ENCODE measurements at regions not wholly inside any gene's neighbourhood (a gene's known extent, or its start where the extent isn't known, plus 50 kb on each side); places are given as distances from the start of the nearest gene placed in this dataset.
"Not testable (repeated sequence)": the region's sequence is repeated elsewhere in the genome, so short reads cannot be mapped to it uniquely, and the experiment has no call there.

DNA sequence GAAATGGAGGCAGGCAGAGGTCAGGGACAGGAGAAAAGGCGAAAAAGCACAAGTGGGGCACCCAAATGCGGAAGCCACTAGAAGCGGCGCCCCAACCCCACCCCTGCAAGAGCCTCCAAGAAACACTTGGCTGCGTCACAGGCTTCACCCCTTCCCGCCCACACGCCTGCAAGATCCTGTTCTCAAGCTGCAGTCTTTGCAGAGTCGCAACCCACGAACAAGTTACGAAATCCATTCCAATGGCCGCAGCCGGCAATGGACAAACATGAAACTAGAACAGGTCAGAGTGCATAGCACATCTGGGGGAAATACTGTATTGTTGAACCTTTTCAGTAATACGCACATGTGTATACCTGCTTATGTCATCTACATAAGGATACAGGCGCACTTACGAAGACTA, 103.6 kb downstream of the PSMG1 start:
- no peak for DNase-seq

DNA sequence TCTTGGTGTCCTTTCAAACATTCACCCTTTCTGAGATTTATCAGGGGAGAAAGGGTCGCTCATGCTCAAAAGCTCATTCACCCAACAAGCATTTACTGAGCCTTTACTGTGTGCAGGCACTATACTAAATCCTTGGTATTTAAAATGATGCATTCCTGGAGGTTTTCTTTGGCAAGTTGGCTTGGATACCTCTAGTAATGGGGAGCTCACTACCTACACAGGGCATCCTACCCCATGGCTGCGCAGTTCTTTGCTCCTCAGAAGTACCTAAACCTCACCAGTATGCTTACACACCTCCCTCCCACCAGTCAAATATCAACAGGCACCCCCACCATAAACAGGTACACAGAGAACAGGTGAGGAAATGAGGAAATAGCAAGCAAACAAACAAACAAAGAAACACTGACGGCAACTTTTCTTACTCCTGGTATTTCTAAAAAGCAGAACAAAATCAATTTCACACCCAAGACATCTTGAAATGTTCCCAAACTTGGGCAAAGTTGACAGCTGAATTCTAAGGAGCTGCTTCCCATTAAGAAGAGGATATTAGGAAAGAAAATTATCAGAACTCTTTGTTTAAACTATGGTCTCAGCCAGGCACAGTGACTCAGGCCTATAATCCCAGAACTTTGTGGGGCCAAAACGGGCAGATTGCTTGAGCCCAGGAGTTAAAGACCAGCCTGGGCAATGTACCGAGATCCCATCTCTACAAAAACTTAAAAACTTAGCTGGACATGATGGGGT, 104.8 kb downstream of the PSMG1 start:
- DNase-seq = no peak

DNA sequence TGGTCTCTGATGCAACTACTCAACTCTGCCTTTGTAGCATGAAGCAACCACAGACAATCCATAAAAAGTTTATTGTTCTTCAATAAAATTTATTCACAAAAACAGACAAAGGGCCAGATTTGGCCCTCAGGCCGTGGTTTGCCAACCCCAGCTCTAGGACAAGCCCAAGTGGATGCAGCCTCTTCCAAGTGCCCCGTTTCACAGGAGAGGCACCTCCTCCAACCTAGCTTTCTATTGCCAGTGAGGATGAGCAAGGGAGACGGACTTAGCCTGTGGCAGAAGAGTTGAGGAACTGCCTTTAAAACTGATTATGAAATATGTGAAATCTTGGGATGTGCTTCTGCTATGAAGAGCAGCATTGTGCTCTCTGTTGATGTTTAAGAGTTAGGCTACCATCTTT, 105.4 kb downstream of the PSMG1 start:
- DNase-seq = no peak

DNA sequence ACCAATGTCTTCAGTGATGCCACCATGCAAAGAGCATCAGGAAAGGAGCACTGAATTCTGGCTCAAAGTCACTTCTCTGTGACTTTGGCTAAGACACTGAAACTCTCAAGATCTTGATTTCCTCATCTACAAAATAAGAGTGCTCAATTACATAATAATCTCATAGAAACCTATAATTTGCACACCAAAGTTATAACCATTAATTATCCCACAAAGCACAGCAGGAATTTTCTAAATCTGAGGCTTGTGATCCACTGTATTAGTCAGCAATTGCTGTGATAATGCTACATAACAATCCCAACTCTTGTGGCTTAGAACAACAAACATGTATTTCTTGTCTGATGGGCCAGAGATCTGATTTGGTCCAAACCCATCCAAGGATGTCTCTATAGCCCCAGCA, 108.7 kb downstream of the PSMG1 start:
- DNase-seq = no peak

DNA sequence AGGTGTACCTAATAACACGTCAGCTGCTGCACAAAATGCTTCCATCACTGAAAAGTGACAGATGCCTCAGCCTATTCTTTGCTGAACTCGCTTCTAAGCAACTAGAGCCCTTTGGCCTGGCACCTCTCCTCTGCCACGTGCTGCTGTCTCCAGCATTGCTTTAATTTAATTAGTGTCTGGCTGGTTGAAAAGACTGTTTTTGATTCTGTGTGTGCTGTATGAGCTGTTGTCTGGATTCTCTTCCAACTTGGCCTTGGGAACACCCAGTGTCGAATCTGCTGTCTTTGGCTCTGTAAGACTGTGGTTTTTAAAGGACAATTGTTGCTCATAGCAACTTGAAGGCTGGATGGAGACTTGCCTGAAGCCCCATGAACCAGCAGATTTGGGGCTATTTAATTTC, 109.5 kb downstream of the PSMG1 start:
- no peak for DNase-seq

DNA sequence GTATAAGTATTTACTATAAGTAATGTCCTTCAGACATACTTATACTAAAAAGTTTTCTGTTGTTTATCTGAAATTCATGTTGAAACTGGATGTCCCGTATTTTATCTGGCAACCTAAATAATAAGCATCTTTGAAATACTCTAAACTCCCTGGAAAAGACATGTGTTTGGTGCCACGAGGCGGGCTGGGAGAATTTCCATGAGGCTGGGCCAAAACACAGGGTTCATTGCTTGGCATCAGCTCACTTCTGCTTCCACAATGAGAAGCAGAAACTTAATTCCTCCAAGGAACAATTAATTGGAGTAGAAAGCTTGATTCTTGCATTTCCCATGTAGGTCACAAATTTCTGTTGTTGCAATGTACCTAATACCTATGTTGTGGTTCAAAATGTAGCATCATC, 110.2 kb downstream of the PSMG1 start:
- no peak for DNase-seq

DNA sequence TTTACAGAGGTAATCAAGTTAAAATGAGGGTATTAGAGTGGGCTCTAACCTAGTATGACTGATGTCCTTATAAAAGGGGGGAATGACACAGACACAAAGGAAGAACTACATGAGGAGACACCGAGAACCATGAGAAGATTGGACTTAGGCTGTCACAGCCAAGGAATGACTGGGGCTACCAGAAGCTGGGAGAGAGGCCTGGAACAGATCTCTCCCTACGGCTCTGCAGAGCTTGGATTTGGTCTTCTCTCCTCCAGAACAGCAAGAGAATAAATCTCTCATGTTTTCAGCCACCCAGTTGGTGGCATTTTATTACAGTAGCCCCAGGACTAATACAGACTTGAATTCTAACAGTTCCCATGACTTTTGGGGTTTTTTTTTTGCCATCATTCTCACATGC, 110.8 kb downstream of the PSMG1 start:
- DNase-seq = no peak

DNA sequence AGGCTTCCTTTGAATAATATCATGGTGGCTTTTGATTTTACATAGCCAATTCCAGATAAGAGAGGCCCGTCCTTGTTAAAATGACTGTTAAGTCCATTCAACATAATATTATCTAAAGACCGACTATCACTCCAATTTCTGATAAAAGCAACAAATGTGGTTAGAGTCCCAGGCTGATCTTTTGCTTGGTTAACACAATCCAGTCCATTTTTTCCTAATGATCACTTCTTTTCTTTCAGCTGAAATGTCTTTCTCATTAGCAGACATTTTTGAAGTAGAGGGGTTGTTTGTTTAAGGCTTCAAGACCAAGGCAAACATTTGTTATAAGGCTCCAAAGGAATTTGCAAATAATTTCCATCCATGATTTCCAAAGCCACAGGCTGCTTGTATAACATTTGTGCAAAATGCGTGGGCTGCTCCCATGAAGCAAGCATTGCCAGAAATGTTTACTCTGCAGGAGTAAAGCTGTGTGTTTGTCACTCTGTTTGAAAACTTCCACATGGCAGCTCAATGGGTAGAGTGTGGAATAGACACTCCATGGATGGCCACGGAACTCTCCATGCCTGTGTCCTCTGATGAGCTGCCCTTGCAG, 111.5 kb downstream of the PSMG1 start:
- no peak for DNase-seq

DNA sequence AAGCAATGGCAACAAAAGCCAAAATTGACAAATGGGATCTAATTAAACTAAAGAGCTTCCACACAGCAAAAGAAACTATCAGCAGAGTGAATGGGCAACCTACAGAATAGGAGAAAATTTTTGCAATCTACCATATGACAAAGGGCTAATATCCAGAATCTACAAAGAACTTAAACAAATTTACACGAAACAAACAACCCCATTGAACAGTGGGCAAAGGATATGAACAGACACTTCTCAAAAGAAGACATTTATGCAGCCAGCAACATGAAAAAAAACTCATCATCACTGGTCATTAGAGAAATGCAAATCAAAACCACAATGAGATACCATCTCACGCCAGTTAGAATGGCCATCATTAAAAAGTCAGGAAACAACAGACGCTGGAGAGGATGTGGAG, 113.4 kb downstream of the PSMG1 start:
- not testable (repeated sequence) for DNase-seq

DNA sequence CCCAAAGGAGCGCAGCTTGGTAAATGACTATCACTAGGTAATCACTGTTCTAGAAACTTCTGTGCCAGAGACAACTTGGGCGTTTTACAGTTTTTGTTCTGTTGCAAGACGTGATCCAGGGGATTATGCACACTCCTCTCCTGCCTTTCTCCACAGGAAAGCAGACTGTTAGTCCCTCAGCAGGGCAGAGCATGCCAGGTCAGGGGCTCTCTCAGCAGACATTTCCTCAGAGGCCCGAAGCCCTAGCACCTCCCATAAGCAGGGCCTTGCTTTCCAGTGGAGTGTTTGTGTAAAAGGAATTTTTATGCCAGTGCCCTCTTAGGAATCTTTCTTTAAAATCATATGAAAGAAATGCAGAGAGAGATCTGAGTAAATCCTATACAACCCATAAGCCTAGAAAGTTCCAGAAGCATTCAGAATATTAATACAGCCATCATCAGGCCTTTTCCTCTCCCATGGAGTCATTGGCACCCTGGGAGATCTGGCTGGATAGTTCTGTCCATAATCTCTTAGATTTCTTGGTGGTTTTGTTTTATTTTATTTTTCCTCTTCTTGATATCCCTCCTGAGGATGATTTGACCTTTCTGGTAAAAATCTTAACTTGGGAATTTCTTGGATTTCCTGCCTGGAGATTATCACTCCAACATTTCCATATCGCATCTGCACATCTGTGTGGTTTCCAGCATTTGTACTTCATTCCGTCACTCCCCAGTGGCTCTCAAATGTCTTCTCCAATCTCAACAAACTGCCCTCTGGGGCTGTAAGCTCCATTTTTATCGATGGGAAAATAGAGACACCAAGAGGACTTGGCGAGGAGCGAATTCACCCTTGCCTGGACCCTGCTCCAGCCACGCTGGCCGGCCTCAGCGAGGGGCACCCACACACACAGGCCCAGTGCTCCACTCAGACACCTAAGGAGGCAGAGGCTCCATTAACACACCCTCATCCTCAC, 116.1 kb downstream of the PSMG1 start:
- no peak for DNase-seq

DNA sequence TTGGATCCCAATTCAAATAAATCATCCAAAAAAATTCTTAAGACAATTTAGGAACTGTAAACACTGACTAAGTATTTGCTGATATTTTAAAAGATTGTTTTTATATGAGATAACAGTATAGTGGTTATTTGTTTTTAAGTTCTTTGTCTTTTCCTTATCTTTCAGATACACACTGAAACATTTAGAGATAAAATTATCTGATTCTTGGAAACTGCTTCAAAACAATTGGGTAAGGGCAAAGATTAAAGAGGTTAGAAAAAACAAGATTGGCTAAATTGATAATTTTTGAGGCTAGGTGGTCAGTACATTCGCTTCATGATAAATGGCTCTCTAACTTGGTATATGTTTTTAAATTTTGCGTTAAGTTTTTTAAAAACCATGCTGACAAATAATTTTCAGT, 117.3 kb downstream of the PSMG1 start:
- DNase-seq = no peak

DNA sequence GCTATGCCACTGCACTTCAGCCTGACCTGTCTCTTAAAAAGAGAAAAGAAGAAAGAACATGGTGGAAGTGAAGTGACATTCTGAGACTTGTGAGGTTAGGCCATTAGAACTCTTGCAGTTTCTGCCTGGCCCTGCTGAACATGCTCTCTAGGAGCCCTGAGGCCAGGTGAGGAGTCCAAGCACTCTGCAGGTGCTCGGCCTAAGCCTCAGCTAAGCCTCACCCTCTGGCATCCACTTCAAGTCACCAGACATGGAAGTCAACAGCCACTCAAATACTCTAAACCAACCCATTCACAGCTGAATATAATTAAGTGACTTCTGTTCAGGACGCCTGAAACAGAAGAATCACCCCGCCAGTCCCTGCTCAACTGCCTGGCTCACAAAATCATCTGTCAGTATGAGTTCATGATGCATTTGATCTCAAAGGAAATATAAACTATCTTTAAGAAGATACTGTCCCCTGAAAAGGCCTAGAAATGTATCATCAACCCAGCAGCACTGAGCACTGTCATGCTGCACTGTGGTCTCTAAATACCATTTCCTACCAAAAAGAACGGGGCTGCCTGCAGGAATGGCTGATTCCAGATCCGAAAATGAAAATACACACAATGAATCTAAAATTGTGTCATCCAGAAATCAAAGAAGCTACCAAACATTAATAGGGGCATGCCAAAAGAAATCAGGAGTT, 118.8 kb downstream of the PSMG1 start:
- no peak for DNase-seq

DNA sequence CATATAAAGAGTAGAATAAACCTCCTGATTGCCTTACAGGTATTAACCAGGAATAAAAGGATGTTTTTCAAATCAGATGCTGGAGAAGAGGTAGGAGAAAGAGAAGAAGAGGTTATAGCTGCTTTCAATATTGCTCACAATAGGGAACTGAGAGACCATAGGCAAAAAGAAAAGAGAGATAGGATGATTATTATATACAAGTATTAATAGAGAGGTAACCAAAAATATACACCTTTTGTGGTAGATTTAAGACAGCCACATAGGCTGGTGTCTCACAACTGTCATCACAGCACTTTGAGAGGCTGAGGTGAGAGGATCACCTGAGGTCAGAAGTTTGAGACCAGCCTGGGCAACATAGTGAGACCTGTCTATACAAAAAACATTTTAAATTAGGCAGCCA, 119.7 kb downstream of the PSMG1 start:
- no peak for DNase-seq

DNA sequence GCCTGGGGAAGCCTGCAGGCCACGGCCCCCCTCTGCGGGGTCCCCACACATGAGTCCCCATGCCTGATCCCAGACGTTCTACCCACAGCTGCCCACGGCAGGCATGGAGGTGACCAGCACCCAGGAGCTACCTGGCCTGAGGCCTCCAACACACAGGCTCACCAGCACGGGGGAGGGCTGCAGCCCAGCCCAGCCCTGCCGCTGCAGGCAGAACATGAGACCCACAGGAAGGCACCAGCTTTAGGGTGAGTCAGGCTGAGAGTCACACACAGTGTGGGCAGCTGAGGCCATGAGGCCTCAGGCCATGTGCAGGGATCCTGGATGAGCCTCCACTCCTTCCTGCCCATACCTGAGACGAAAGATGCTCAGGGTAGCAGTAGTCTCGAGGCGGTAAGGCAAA, 121.1 kb downstream of the PSMG1 start:
- DNase-seq = no peak

DNA sequence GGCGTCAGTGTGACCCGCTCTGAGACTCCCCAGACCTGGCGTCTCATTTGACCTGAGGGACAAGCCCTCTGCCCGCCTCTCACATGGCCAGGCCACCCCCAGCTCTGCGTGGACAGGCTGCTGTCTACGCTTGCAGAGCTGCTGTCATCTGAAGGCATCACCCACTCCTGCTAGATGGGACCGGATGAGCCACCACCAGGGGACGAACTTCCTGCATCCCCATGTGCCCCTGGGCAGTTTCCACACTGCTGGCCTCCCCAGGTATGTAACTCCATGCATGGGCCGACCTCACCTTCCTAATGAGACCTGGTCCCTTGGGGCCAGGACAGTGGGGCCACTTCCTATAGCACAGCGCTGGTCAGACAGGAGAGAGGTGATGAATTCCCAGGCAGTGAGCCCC, 121.5 kb downstream of the PSMG1 start:
- DNase-seq = no peak

DNA sequence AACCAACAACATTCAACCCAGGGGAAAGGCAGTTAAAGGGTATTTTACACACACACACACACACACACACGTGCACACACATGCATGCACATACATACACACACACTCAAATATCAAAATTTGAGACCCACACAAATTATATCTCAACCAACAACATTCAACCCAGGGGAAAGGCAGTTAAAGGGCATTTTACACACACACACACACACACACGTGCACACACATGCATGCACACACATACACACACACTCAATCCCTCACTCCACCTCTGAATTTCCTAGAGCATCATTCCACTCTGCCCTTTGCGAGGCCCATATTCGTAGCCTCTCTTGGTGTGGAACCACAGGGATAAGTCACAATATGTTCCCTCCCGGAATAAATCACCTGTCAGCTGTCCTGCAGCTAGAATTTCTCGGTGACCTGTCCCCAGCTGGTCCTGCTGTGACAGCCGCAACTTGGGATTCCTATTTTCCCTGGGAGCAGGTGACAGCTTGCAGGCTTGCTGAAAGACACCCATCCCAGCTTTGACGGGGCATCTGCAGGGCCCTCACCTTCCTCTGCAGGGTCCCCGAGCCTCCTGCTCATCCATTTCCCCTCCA, 122.7 kb downstream of the PSMG1 start:
- DNase-seq = no peak

DNA sequence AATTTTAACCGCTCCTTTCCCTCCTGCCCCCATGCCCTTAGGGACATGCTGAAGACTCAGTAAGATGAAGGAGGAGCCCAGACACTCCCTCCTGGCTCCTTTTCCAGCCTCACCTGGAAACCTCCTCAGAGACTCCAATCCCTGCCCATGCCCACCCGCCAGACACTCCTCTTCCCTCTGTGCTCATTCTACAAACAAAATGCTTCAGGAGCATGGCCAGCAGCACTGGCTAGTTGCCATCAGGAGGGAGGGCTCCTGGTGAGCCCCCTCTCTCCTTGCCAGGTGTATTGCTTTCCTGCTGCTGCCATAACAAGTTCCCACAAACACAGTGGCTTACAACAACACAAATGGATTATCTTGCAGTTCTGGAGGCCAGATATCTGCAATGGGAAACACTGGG, 126.1 kb downstream of the PSMG1 start:
- no peak for DNase-seq

DNA sequence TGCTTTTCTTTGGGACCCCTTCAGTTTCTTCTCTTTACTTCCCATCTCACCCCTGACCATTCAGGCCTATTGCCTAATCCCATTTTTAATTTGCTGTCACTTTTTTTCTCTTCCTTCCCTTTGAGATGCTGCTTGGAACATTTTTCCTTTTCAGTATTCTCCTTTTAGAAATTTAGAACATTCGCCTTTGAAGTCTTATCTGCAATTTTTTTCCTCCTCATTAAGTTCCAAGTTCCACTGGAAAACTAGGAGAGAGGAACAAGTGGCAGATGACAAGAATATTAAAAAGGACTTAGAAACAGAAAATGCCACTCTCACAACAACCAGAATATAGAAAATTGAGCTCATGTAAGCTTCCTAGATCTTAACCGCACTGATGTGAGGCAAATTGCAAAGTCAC, 126.6 kb downstream of the PSMG1 start:
- no peak for DNase-seq

DNA sequence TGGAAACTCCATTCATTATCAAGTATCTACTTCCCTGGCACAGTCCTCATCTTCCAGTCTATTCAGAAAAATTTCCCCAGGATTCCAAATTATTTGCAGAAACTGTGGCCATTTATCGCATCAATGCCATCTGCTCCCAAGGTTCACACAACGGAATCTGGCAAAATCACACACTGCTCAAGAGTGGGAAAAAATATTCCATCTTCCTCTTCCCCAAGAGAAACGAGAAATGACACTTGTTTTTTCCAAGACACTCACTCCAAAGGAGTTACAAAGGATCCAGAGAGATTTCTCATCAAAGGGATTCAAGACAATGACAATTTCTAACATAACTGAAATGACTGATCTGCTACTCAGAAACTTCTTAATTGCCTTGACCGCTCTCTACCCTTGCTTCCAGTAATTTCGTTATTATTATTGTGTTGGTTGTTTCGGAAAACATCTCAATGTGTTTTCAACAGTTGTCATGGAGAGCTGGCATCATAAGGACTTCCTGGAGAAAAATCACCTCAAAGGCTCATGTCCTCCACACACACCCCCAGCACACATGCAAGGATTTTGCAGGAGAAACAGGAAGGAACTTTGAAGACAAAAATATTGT, 128.0 kb downstream of the PSMG1 start:
- DNase-seq = no peak

DNA sequence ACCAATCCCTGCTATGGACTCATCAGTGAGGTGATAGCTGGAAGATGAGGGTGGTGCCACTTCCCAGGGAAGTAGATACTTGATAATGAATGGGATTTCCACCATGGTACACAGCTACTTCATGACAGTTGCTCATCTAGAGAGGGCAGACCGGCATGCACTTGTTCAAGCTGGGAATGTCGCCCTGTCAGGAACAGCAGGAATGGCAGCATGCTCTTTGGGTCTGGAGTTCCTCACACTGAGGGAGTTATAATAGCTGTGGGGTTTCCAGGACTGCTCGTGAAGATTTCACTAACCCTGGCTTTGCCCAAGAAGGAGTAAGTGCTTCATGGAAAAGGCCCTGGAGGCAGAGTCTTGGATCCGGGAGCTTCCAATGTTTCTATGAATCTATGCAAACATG, 129.2 kb downstream of the PSMG1 start:
- no peak for DNase-seq

DNA sequence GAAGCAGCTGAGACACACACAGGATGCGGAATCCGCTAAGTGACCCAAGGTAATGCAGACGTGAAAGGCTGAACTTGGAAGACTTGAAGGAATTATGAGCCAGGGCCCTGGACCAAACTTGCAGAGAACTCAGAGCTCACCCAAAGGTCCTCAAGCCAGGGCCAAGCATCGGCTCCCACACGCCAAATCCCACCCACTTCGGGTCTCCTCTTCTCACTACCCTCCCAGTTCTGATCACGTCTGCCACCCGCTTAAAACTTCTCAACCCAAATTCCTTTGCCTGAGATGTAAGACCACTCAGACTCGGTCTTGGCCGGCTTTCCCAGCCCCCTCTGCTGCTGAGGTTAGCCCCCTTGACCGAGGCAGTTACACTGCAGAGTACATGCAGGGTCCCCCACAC, 130.1 kb downstream of the PSMG1 start:
- no peak for DNase-seq

DNA sequence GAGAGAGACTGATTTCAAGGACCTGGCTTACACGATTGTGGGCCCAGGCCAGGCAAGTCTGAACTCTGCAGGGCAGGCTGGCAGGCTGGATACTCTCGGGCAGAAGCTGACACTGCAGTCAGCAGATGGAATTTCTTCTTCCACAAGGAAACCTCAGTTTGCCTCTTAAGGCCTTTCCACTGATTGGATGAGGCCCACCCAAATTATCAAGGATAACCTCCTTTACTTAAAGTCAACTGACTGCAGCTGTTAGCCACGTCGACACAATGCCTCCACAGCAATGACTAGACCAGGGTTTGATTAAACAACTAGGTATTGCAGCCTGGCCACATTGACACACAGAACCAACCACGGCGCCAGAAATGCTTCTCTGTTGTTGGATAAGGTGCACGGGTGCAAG, 130.5 kb downstream of the PSMG1 start:
- DNase-seq = no peak

DNA sequence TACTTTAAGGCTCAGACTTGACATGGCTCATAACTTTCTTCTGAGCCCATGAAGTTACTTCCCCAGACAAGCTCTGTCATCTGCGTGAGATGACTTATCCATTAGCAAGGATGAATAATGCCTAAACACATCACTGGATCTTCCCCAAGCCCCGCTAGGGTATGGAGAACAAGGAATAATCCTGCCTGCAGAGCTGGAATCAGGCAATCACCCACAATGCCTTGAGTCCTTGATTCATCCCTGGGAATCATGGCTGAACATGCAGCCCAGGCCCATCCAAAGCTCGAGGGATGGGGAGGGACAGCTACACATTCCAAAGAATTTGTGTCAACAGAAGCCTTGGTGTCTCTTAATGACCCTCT, 131.7 kb downstream of the PSMG1 start:
- no peak for DNase-seq
